ENCODE measurements at regions not wholly inside any gene's neighbourhood (a gene's known extent, or its start where the extent isn't known, plus 50 kb on each side); places are given as distances from the start of the nearest gene placed in this dataset.

GRCh38 chr21:19950347-19950746 is 1047.9 kb upstream of the NCAM2 start:
- TF ChIP-seq CTCF (IDR thresholded peaks at IDR 0.05; ENCODE audit: low read depth, low read length): no peak
- TF ChIP-seq POLR2A (IDR thresholded peaks at IDR 0.05; ENCODE audit: extremely low read depth, insufficient read length): no peak
